Stimulated activated CD8-positive, alpha-beta memory T cell treated with anti-CD3 and anti-CD28 coated beads, Interleukin-12 subunit alpha, Interleukin-12 subunit beta, amount 100 ng/mL, for 1 hour (primary cell): ENCODE measurements at regions not wholly inside any gene's neighbourhood (a gene's known extent, or its start where the extent isn't known, plus 50 kb on each side); places are given as distances from the start of the nearest gene placed in this dataset.

Source experiments
- DNase-seq: peaks from one replicate; pipeline ENCODE4 v3.0.0-alpha.2; 2020; ENCODE audit warnings: low read depth

DNA sequence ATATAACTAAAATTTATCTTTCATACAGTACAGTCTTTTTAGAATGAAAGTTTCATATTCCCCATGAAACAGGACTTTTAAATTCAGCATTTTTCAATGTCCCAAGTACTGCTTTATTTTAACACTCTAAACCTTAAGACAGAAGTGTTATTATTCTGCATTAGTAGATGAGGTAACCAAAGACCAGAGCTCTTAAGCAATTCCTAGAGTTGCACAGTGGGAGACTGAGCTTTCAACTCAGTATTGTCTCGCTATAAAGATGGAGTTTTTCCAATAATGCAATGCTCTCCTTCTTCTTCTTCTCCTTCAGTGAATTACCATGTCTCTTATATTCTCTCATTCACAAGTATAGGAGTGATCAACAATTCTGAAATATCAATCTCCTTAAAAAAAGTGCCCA lies 479.7 kb downstream of the CETN3 start:
- no peak for DNase-seq

DNA sequence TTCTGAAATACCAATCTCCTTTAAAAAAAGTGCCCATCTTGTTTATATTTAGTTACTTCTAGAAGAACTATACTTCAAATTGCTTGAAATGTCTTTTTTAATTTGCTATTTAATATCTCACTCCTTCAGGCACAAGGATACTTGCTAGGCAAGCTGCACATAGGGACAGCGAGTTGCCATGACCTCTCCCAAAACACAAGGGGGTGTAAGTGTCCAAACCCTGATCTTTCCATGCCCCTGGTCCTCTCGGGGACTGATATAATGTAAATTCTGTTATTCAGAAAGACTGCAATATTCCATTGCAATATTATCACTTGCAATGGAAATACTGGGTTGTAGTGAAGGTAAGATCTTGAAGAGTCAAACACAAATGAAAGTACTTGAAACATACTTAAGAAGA lies 480.4 kb downstream of the CETN3 start:
- no peak for DNase-seq

DNA sequence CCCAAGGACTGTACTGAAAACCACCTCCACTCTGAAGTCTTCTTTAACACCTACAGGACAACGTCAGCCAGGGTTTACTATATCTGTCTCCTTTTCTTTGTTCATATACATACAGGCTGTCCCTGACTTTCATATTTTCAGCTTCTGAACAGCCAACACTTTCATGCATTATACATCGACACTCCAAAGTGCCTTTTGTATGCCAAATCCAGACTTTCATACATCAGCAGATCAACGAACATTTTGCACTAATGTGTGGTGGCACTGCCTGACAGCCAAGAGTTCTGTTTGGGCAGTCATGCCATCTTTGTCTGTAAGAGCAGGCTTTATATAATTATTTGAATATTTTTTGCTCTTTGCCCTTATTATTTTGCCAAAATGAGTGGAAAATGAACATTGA lies 487.4 kb downstream of the CETN3 start:
- no peak for DNase-seq

DNA sequence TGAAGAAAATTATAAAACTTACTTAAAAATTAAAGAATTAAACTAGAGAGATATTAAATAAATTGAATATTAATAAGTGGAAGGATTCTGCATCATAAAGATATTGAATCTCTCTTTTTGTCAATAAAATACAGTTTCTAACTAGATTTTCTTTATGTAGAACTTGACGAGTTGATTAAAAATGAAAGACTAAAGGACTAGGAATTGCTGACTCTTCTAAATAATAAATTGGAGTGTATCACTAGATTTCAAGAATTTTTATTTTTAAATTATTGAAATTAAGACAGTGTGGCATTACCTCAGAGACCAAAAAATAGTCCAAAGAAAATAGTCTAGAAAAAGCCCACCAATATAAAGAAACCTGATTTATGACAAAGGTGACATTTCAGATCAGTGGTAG lies 492.4 kb downstream of the CETN3 start:
- DNase-seq, result no peak

DNA sequence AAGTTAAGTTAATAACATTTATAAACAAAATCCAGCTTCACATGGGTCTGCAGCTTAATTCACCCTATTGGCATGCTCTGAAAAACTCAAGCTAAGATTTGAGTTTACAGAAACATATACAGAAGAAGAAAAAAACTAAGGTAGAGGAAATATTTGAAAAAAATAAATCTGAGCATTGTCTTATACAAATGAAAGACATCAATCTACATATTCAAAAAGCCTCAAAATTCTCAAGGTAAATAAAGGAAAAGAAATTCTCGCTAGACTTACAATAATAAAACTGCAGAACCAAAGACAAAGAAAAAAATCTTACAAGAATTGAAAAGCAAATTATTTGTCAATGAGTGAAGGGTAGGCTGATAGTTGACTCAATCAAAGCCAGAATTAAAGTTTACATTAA lies 493.4 kb downstream of the CETN3 start:
- DNase-seq, result no peak

DNA sequence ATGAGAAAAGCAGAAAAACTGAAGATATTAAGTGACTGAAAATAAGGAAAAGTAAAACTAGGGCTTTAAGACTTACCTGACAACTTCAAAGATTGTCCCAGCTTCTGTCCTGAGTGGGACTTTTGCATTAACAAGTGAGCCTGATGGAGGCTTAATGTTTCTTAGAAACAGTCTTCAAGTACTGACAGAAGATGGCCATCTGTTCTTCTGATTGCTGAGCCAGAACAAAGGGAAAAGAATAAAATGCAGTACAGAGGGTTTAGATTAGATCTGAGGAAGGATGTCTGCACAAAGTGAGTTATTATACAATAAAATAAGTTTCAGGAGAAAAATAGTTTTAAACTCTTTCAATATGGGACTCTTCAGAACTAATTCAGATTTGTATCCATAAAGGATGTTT lies 500.7 kb downstream of the CETN3 start:
- DNase-seq, result no peak

DNA sequence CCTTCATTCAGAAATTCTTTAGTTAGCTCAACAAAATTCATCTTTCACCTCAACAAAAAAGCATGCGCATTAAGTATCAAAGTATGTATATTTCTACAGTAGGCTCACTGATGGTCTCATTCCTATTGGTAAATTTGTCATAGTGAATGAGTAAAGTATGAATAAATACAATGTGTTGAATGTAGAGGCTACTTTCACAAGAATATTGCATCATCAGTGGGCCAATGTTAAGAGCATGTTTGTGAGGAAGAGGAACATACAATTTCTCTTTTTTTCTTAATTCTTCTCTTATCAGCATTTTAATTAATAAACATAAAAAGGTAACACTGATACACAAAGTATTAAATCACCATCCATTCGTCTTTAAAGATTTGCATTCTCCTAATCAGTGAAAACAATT lies 505.1 kb downstream of the CETN3 start:
- no peak for DNase-seq

DNA sequence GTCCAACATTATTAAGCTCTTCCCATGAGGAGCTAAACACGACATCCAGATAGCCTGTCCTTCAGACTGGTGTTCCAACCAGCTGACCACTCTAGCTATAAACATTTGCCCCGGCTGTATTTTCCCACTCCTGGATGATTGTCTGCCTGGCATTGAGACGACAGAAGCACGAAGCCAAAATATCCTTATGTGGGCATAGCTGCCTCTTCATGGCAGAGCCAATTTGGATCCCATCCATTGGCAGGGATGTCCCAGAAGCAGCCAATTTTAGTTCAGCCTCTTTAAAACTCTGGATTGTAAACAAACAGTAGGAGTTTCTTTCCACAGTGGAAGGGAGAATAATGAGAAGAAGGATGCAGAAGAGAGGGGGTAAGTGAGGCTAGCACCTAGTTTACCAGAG lies 507.6 kb downstream of the CETN3 start:
- no peak for DNase-seq

DNA sequence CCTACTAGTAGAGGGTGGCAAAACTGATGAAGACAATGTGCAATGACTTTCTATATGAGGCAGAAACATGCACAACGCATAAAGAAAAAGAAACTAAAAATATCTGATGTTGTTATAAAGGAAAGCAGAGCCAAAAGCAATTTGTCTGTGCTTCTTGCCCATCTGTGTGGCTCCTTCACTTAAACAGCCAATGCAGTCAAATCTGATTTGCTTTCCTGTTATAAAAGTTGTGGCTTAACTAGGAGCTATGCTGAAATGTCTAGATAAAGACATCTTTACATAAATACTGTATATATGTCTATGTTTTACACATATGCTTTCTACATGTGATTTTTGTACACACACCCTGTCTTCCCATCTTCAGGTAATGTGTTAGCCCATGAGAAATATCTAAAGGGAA lies 508.2 kb downstream of the CETN3 start:
- DNase-seq, result no peak

DNA sequence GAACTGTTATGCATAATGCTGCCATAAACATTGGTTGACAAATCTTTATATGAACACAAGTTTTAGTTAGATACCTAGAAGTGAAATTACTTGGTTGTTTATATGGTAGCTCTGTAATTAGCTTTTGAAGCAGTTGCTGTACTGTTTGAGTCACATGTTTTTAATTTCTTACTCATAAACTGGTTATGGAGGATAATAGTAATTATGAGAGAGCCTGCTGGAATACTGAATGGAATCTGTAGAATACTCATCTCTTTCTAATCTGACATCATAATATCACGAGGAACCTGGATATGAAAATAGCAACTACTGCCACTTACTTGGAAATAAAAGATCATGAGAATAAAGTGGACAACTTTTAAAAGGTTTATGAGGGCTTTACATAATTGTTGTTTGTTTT lies 509.2 kb downstream of the CETN3 start:
- no peak for DNase-seq

DNA sequence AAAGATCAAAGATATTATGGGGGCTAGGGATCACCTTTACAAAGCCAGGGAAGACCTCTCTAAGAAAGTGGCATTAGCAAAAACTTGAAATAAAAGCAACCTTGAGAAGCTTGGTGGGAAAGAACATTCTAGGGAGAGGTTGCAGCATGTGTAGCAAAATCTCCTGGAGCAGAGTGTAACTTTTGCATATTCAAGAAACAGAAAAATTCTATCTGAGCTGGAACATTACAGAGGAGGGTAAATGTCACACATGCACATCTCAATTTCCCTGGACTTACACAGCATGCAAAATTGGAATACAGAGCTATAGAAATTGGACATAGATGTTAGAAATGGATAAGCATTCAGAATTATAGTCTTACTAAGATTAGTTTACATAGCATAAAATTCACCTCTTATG lies 510.0 kb downstream of the CETN3 start:
- no peak for DNase-seq

DNA sequence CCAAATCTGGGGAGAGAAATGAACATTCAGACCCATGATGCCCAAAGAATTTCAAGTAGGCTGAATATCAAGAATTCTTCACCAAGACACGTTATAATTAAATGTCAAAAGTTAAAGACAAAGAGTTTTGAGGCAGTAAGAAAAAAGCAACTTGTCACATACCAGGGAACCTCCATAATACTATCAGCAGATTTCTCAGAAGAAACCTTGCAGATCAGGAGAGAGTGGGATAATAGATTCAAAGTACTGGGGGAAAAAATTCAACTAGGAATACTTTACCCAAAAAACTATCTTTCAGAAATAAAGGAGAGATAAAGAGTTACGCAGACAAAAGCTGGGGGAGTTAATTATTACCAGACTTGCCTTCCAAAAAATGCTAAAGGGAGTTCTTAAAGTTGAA lies 516.0 kb downstream of the CETN3 start:
- DNase-seq, result no peak

DNA sequence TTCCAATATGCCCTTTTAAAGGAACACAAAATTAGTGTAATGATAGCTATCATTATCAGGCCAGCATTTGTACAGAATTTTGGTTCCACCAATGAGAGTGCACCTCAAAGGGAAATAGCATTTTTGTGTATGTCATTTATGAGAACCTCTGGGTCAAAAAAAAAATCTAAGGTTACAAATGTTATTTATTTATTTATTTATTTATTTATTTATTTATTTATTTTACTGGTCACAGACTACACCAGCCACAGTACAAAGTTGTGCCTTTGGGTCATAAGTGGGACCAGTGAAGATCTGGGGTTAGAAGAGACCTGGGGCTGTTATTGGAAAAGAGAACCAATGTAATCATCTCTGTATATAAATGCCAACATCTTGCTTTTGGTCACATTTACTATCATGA lies 523.9 kb downstream of the CETN3 start:
- DNase-seq, result no peak

DNA sequence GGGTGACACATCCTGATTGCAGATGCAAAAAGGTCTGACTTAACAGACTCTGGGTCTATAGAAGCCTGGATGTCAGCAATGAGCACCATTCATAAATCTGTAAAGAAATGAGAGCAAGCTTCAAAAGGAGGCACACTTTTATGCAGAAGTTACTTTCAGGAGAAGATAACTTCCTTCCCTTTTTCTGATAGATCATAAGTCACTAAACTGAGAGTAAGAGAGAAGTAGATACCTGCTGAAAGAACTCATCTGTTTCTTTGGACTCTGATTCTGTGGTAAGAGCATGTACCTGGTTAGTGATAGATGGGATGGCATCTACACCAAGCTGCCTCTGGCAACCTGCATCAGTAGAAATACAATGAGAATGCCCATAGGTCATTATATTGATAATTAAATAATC lies 525.6 kb downstream of the CETN3 start:
- no peak for DNase-seq

DNA sequence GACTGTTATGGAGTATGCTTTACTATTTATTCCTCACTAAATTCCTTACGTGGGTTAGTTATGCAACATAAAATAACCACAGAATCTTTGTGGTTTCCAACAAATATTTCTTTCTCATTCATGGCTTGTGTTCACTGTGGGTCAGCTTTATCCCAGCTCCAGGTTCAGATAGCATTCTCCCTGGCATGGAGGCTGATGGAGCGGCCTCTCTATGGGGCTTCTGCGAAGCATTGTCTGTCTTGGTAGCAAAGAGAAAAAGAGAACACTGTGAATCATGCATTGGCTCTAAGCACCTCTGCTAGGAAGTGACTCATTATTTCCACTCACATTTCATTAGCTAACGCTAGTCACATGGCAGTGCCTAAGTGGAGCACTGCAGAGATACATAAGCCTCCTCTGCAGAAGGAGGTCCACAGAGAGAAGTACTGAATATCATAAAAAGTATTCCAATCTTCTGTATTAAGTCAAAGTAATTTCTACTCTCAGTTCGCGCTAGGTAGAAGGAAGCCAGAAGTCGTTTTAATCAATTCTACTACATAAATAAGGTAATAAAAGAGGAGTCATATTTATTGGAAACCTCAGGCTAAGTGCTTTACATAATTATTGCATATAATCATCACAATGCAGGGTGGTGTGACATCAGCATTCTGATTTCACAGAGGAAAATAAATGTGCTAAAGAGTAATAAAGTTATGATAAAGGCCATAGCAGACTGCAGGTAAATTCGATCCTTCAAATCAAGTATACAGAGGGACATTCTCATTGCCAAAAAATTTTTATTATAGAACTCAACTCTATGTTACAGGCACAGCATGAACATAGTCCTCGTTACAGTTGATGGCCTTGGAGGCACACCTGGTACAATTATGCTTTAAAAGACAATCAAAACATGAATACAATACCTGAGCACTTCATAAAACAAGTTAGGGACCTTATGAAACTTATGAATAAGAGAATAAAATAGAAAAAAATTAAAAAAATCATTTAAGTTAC lies 531.1 kb downstream of the CETN3 start:
- no peak for DNase-seq

DNA sequence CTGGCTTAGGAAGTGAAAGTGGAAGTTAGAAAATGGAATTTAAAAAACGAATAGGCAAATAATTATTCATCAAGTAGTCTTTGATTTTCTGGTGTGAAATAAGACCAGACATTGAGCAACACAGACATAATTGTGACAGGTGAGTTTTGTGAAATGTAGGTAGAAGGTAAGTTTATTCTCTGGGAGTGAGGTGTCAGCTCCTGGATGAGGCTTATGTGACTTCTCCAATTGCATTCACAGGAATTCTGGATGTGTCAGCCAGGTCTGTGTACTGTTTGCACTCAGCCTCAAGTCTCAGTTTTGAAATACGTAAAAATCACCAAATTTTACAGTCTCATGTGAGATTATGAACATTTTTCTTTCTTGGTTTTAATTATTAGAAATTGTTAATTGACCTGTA lies 537.6 kb downstream of the CETN3 start:
- no peak for DNase-seq

DNA sequence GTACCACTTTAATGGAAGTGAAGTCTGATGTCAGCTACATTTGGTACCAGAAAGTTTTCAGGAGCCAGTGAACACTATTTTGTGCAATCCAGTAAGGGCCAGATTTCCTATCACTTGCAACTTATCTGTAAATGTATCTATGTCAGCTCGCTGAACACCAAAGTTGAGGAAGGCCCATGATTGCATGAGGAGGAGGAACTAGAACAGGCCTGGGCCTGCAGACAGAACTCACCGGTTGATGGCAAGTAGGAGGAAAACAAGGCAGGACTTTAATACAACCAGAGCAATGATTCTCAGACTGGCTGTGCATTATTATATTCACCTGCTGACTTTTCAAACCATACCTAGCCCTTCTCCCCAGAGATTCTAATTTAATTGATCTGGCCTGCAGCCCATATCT lies 540.2 kb downstream of the CETN3 start:
- DNase-seq, result no peak

DNA sequence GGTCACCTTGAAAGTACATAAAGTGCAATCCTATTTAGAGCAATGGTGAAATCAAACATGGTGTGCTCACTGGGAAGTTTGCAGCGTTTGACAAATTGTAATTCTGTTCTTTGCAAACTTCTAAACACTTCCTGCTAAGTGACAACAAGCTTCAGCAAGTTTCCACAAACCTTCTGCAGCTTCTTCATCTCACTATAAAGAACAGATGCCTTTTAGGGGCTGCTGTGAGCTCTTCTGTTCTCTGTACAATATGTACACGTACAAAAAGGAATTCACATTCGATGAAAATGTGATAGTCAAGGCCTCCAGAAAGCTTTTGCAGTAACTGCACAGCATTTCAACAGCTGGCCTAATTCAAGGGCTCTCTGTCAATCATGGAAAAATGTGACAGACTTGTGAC lies 543.1 kb downstream of the CETN3 start:
- DNase-seq, result no peak

DNA sequence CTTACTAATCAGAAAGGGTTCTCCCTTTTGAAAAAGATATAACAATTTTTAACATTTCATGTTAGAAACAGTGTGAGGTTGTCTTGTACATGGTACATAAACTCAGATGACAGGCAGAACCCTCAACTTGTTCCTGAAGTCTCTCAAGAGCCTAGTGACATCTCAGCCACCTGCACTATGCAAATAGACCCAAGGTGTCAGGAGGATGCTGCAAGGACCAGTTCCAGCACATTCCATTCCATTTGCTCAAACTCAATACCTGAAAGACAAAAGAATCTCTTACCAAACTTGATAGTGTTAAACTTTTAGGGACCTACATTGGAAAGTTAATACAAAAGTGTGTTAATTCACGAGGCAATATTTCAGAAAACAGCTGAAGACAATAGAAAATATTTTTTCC lies 544.6 kb downstream of the CETN3 start:
- no peak for DNase-seq

DNA sequence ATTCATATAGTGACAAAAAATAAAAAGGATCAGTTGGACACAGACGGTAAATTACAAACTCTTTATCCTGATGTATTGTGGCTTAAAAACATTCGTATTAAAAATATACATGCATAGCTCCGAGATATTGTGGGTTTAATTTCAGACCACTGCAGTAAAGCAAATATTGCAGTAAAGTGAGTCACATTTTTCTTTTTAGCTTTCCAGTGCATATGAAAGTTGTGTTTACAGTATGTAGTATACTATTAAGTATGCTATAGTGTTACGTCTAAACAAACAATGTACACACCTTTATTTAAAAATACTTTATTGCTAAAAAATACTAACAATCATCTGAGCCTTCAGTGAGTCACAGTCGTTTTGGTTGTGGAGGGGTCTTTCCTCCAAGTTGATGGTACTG lies 551.8 kb downstream of the CETN3 start:
- no peak for DNase-seq

DNA sequence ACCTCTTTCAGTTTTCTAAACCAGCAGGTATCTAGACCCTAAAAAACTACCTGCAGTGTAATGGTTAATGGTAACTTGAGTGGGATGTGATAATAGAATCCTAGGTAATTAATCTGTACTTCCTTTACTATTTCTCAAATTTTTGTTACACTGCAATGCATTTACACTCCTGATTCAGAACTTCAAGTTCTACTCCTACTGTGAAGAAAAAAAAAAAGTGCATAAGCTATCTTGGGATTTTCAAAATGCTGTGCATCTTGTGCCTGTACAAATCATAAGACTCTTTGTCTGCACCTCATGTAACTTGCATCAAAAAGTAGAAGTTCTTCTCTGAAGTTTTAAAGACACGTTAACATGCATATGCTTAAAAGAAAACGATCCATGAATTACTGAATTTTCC lies 554.1 kb downstream of the CETN3 start:
- no peak for DNase-seq

DNA sequence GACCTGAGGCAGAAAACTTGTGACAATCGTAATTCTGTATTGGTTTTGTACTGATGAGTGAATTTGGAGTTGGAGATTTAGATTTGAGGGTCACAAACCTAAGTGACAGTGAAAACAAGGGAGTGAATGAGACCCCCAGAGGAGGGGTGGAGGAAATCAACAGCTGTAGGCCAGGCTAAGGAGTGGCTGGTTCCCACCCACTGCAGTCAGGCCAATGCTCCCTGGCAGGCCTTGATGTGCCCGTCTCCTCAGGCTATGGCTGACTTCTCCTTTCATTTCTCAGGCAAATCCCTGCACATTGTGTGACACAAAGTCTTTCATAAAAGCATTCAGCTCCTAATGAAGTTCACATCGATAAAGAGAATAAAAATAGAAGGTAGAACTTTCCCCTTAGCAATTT lies 557.6 kb downstream of the CETN3 start:
- DNase-seq, result no peak

DNA sequence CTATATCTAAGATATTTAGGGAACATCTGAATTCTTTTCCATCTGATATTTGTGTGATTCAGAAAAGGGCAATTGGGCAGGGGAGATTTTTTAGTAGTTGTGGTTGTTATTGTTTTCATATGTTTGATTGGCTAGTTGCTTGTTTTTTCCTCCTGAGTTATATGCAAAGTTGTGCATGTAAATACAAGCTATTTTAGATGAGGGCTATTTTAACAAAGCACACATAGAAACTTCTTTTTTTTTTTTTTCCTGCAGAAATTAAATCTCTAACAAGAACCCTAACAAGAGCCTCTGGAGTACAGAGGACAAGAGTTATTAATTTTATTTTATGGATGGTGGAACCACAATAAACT lies 559.1 kb downstream of the CETN3 start:
- DNase-seq, result no peak

DNA sequence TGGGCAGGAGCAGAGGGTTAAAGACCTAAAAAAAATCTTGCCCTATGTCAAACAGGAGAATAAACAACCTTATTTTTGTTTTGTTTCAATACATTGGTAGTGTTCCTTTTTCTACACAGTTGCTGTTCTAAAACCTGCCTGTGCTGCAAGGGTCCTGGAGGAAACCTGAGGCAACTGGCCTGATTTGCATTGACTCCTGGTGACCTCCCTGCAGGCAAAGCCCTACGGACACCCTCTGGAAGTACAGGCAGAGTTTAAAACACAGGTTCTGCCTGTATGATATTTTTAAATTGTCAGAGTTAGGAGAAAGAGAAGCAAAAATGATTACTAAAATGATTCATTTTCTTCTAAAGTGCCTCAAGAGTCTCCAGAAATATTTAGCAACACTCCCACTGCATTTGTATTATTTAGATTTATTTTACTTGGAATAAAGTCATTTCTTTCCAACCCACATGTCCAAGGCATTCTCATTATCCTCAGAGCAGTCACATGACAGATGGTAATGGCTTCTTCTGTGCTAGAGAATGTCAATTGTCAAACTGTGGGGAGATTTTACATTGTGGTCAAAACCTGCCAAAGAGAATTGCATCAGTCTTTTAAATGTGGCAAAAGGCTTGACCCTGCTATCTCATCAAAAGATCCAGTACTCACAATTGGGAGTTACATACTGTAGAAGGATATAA lies 559.6 kb downstream of the CETN3 start:
- DNase-seq, result no peak
